ENCODE measurements at regions not wholly inside any gene's neighbourhood (a gene's known extent, or its start where the extent isn't known, plus 50 kb on each side); places are given as distances from the start of the nearest gene placed in this dataset.
"Not testable (repeated sequence)": the region's sequence is repeated elsewhere in the genome, so short reads cannot be mapped to it uniquely, and the experiment has no call there.

GRCh38 chr12:46617167-46617566, 208.6 kb downstream of the SLC38A4 start:
- no peak for DNase-seq

GRCh38 chr12:46610754-46611153, 215.0 kb downstream of the SLC38A4 start:
- DNase-seq = no peak

GRCh38 chr12:46609674-46610073, 216.1 kb downstream of the SLC38A4 start:
- DNase-seq = no peak

- no peak for DNase-seq
Observed at GRCh38 chr12:46609273-46609623, 216.5 kb downstream of the SLC38A4 start.

- DNase-seq = no peak
Observed at GRCh38 chr12:46608431-46609272, 217.1 kb downstream of the SLC38A4 start.

GRCh38 chr12:46604684-46605083, 221.1 kb downstream of the SLC38A4 start:
- no peak for DNase-seq

- DNase-seq = no peak
Observed at GRCh38 chr12:46603776-46604456, 221.9 kb downstream of the SLC38A4 start.

GRCh38 chr12:46602474-46602873, 223.3 kb downstream of the SLC38A4 start:
- no peak for DNase-seq

GRCh38 chr12:46590991-46591703, 218.6 kb upstream of the SLC38A2 start:
- no peak for DNase-seq

GRCh38 chr12:46585854-46586621, 213.5 kb upstream of the SLC38A2 start:
- DNase-seq = peak; percentile 13

- not testable (repeated sequence) for DNase-seq
Observed at GRCh38 chr12:46584098-46584497, 211.5 kb upstream of the SLC38A2 start.

- DNase-seq = not testable (repeated sequence)
Observed at GRCh38 chr12:46581990-46582389, 209.4 kb upstream of the SLC38A2 start.

GRCh38 chr12:46580445-46580844, 207.9 kb upstream of the SLC38A2 start:
- DNase-seq = no peak

GRCh38 chr12:46579474-46579873, 206.9 kb upstream of the SLC38A2 start:
- no peak for DNase-seq

- no peak for DNase-seq
Observed at GRCh38 chr12:46578190-46578982, 205.8 kb upstream of the SLC38A2 start.

GRCh38 chr12:46577063-46577776, 204.6 kb upstream of the SLC38A2 start:
- DNase-seq = no peak

GRCh38 chr12:46574847-46575246, 202.3 kb upstream of the SLC38A2 start:
- DNase-seq = no peak

- no peak for DNase-seq
Observed at GRCh38 chr12:46573347-46573658, 200.7 kb upstream of the SLC38A2 start.

- DNase-seq = no peak
Observed at GRCh38 chr12:46572644-46573346, 200.2 kb upstream of the SLC38A2 start.

- no peak for DNase-seq
Observed at GRCh38 chr12:46571608-46572007, 199.0 kb upstream of the SLC38A2 start.
